Chondrocyte (in vitro differentiated cells): ENCODE measurements at regions not wholly inside any gene's neighbourhood (a gene's known extent, or its start where the extent isn't known, plus 50 kb on each side); places are given as distances from the start of the nearest gene placed in this dataset.

Experiments
- DNase-seq: peaks from one replicate; pipeline ENCODE4 v3.0.0; 2021; ENCODE audit warnings: mixed read lengths, low spot score
- H3K27ac Mint-ChIP-seq: one replicate; pipeline ENCODE4 v1.8.0; 2021; ENCODE audit warnings: mild to moderate bottlenecking, moderate library complexity, mixed read lengths; ENCODE audit not compliant: unreplicated experiment
- H3K27me3 Mint-ChIP-seq: 2 replicates; pipeline ENCODE4 v1.8.0; 2021; ENCODE audit warnings: low read depth, mixed read lengths
- H3K36me3 Mint-ChIP-seq: 2 replicates; pipeline ENCODE4 v1.8.0; 2021; ENCODE audit warnings: low read depth, mixed read lengths
- H3K4me1 Mint-ChIP-seq: 2 replicates; pipeline ENCODE4 v1.8.0; 2021; ENCODE audit warnings: low read depth, mild to moderate bottlenecking, mixed read lengths
- H3K4me3 Mint-ChIP-seq: one replicate; pipeline ENCODE4 v1.8.0; 2021; ENCODE audit warnings: mild to moderate bottlenecking, moderate library complexity, mixed read lengths; ENCODE audit not compliant: unreplicated experiment
- H3K9me3 Mint-ChIP-seq: 2 replicates; pipeline ENCODE4 v1.8.0; 2021; ENCODE audit warnings: low read depth, mixed read lengths
- CTCF ChIP-seq: fragments of 200-600 bp; sonication (generic); IDR thresholded peaks from 2 replicates; pipeline ENCODE4 v1.5.0; 2021; ENCODE audit warnings: antibody characterized with exemption, mild to moderate bottlenecking, moderate library complexity

GRCh38 chr12:111103583-111103982, 183.2 kb upstream of the MYL2 start:
- peaks cover 30% of the 10 kb centered on the region for H3K27me3 Mint-ChIP-seq
- TF ChIP-seq CTCF, result no peak
- H3K36me3 Mint-ChIP-seq, result no peaks in the 10 kb centered on the region
- H3K9me3 Mint-ChIP-seq, result peaks cover 9% of the 10 kb centered on the region
- no peak overlapping the region for H3K4me3 Mint-ChIP-seq
- H3K27ac Mint-ChIP-seq, result no peak overlapping the region
- no peak for DNase-seq
- no peaks in the 10 kb centered on the region for H3K4me1 Mint-ChIP-seq

GRCh38 chr12:111102102-111102739, 181.8 kb upstream of the MYL2 start:
- no peak overlapping the region for H3K27ac Mint-ChIP-seq
- no peak for DNase-seq
- no peak overlapping the region for H3K4me3 Mint-ChIP-seq
- TF ChIP-seq CTCF, result no peak
- no peaks in the 10 kb centered on the region for H3K4me1 Mint-ChIP-seq
- H3K27me3 Mint-ChIP-seq, result peaks cover 33% of the 10 kb centered on the region
- H3K9me3 Mint-ChIP-seq, result no peaks in the 10 kb centered on the region
- H3K36me3 Mint-ChIP-seq, result no peaks in the 10 kb centered on the region

GRCh38 chr12:111101003-111101402, 180.6 kb upstream of the MYL2 start:
- TF ChIP-seq CTCF, result no peak
- no peak for DNase-seq
- peaks cover 28% of the 10 kb centered on the region for H3K27me3 Mint-ChIP-seq

DNA sequence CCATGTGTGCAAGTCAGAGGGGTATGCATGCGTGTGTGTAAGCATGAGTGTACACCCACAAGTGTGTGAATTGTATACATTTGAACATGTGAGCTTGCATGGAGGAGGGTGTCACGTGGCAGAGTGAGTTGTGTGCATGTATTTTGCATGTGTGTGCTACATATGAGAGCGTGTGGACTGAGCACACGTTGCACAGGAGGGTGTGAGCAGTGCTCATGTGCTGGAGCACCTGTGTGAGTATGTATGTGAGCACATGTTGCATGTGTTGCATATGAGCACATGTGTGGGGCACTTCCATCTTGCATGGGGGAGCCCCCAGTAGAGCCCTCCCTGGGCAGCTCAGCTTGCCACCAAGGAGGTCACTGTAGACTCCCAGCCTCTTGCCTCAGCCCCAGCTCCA, 180.2 kb upstream of the MYL2 start:
- peaks cover 32% of the 10 kb centered on the region for H3K27me3 Mint-ChIP-seq
- no peaks in the 10 kb centered on the region for H3K9me3 Mint-ChIP-seq
- H3K36me3 Mint-ChIP-seq, result no peaks in the 10 kb centered on the region
- no peak for TF ChIP-seq CTCF
- H3K4me1 Mint-ChIP-seq, result no peaks in the 10 kb centered on the region
- H3K4me3 Mint-ChIP-seq, result no peak overlapping the region
- H3K27ac Mint-ChIP-seq, result no peak overlapping the region
- no peak for DNase-seq

More at GRCh38 chr12:111101003-111101402, 180.6 kb upstream of the MYL2 start:
- no peak overlapping the region for H3K4me3 Mint-ChIP-seq
- H3K4me1 Mint-ChIP-seq, result no peaks in the 10 kb centered on the region
- no peaks in the 10 kb centered on the region for H3K36me3 Mint-ChIP-seq
- H3K27ac Mint-ChIP-seq, result no peak overlapping the region
- H3K9me3 Mint-ChIP-seq, result no peaks in the 10 kb centered on the region

GRCh38 chr12:111100003-111100402, 179.6 kb upstream of the MYL2 start:
- Mint-ChIP-seq H3K9me3 (no peaks in the 10 kb centered on the region), H3K4me1 (no peaks in the 10 kb centered on the region)

More at GRCh38 chr12:111100003-111100402, 179.6 kb upstream of the MYL2 start:
- no peak for DNase-seq
- peaks cover 33% of the 10 kb centered on the region for H3K27me3 Mint-ChIP-seq
- H3K36me3 Mint-ChIP-seq, result no peaks in the 10 kb centered on the region
- no peak overlapping the region for H3K4me3 Mint-ChIP-seq
- TF ChIP-seq CTCF, result no peak
- no peak overlapping the region for H3K27ac Mint-ChIP-seq
